GM18511 (cell line): ENCODE measurements at regions not wholly inside any gene's neighbourhood (a gene's known extent, or its start where the extent isn't known, plus 50 kb on each side); places are given as distances from the start of the nearest gene placed in this dataset.

Experiments
- ATAC-seq: cut with Tn5 transposase; IDR thresholded peaks from one replicate; pipeline ENCODE4 v1.9.1; 2021; ENCODE audit warnings: mild to moderate bottlenecking, moderate library complexity; ENCODE audit not compliant: unreplicated experiment

GRCh38 chr1:209042413-209042812 lies 541.1 kb upstream of the CAMK1G start:
- ATAC-seq, result no peak

- no peak for ATAC-seq
Observed at GRCh38 chr1:209045331-209046057, 538.0 kb upstream of the CAMK1G start.

DNA sequence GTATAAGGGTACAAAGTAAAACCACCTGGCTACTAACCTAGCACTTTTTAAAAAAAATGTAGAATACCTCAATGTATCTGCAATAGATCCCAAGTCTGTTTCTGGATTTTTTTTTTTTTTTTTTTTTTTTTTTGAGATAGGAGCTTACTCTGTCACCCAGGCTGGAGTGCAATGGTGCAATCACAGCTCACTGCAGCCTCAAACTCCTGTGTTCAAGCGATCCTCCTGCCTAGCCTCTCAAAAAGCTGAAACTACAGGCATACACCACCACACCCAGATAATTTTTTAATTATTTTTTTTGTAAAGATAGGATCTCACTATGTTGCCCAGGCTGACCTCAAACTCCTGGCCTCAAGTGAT lies 537.5 kb upstream of the CAMK1G start:
- no peak for ATAC-seq

DNA sequence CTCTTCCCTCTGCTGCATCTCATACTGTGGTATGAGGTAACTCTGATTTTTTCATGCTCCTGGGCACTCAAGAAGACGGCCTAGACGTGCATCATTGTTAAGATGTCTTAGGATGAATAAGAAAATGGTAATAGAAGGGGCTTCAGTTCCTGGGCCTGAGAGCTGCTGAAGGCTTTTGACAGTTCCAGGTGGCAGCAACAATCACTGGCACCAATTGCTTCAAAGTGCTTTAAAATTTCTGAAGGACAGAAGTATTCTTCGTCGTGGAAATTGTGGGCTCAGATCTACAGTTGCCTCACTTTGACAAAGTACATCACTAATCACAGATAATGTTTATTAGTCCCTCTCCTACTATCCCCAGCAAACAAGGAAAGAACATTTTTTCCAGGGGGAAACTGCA lies 536.6 kb upstream of the CAMK1G start:
- no peak for ATAC-seq

- no peak for ATAC-seq
Observed at GRCh38 chr1:209048941-209049669, 534.4 kb upstream of the CAMK1G start.

DNA sequence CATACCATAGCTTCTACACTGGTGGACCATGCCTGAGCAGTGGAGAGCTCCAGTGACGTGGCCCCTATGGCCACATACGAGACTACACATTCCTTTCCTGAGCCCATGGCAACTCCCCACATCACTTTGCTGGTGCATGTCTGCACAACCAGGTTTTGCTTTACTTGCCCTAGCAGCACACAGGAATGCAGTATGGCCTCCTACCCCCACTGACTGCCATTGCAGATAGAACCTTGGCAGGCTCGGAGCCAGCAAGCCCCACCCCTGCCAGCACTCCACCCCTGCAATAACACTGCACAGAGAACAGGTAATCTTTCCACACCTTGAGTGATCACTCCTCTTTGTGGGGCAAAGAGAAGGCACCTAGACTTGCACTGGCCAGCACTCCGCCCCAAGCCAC lies 531.9 kb upstream of the CAMK1G start:
- ATAC-seq, result no peak

DNA sequence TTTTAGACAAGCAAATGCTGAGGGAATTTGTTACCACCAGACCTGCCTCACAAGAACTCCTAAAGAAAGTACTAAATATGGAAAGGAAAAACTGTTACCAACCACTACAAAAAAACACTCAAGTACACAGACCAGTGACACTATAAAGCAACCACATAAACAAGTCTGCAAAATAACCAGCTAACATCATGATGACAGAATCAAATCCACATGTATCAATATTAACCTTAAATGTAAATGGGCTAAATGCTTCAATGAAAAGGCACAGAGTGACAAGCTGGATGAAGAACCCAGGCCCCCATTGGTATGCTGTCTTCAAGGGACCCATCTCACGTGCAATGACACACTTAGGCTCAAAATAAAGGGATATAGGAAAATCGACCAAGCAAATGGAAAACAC lies 529.9 kb upstream of the CAMK1G start:
- no peak for ATAC-seq

GRCh38 chr1:209057083-209057482 lies 526.4 kb upstream of the CAMK1G start:
- no peak for ATAC-seq

DNA sequence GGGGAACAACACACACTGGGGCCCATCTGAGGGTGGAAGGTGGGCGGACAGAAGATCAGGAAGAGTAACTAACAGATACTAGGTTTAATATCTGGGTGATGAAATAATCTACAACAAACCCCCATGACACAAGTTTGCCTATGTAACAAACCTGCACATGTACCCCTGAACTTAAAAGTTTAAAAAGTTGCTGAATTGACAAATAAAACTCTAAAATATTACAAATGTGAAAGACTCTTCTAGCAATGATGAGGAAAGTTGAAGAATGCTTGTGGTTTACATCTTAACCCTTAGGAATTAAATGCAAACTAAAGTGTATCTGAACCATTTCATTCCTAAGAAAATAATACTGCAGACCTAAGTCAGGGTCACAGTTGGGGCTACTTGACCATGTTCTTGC lies 525.6 kb upstream of the CAMK1G start:
- ATAC-seq, result no peak

GRCh38 chr1:209059376-209059775 lies 524.1 kb upstream of the CAMK1G start:
- ATAC-seq, result no peak

- ATAC-seq, result no peak
Observed at GRCh38 chr1:209059981-209060380, 523.5 kb upstream of the CAMK1G start.

DNA sequence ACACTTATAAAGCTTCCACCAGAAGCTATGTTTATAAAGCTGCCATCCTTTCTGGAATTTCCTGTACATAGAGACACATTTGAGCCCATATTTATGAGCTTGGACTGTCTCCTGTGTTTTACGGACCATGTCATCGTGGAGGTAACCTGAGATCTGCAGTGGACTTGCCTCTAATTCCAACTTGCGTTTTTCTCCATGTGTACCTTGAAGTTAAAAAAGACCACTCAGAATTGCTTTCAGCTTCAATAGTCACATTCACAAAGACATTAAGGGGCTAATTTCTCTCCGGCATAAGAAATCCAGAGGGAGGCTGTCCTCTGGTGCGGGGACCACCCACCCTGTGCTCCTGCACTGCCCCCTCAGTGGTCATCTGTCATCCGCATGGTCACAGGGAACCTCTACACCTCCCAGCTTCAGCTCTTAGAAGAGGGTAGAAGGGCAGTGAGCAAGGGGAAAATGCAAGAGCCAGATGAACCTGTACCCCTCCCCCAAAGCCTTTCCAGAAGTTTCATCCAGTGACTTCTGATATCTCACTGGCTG lies 521.4 kb upstream of the CAMK1G start:
- ATAC-seq, result no peak

DNA sequence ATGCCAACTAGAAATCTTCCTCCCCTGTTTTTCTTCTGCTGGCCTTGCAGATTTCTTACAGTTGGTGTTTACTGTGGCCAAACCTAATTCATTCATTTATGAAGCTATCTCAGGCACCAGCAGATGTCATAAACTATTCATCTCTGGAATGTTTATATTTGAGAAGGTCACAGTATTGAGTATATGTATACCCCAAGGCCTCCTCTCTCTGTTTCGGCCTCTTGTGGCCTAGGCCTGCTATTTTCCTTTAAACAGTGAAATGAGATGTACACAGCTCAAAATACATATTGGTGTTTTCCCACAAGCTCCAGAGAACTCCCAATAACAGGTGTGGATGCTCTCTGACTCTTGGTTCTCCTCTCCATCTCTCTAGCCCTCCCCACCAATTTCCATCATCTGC lies 520.7 kb upstream of the CAMK1G start:
- ATAC-seq, result peak; percentile 67

- no peak for ATAC-seq
Observed at GRCh38 chr1:209063767-209064659, 519.5 kb upstream of the CAMK1G start.

- no peak for ATAC-seq
Observed at GRCh38 chr1:209064850-209065706, 518.4 kb upstream of the CAMK1G start.

DNA sequence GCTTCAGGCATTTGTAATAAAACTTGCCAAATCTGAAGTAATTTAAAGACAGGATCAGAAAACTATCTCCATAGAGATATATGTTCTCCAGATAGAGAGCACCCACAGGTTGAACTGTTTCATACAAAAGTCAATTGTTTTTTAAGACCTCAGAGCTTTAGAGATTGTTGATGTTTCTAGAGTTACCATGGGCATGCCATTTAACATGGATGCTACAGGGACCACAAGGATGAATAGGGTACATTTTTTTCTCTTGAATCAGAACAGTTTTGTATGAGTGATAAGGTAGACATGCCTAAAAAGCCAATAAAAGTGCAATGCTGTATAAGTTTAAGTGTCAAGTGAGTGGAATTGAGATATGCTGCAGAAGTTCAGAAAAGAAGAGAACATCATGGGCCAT lies 511.0 kb upstream of the CAMK1G start:
- ATAC-seq, result no peak

DNA sequence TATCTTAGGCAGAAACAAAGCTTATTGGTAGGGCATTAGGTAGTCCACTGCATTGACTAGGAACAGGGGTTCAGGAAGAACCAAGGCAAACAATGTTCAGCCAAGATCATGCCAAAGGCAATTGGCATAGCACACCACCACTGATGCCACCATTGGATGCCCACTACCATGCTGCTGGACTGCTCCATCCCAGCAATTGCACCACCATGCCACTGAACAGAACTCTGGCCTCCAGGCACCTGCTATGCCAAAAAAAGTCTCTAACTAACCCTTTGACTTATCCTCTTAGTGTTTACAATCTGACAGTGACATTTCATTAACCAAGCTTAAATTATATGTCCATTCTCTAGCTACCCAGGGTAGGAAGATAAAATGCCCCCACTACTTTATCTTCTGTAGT lies 509.6 kb upstream of the CAMK1G start:
- ATAC-seq, result no peak

DNA sequence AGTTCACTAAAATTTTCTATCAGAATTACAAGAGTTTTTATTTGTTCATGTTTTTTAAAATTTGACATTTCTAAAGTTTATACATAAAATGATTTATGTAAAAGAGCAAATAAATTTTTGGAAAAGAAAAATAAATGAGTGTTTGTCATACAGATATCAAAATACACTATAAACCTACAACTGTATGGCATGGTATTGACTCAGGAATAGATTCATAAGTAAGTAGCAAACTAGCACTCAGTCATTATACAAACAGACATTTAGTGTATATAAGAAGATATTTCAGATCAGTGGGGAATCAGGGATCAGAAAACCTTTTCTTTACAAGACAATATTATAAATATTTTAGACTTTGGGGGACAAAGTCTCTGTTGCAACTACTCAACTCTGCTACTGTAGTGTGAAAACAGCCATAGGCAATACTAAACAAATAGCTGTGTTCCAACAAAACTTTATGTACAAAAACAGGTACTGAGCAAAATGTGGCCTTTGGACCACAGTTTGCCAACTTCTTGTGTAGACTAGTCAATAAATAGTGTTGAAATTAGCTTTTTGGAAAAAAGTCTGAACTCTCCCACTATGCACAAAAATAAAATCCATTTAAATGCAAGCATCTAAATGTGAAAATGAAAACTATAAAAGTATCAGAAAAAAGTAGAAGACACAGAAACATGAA lies 508.8 kb upstream of the CAMK1G start:
- ATAC-seq, result no peak

DNA sequence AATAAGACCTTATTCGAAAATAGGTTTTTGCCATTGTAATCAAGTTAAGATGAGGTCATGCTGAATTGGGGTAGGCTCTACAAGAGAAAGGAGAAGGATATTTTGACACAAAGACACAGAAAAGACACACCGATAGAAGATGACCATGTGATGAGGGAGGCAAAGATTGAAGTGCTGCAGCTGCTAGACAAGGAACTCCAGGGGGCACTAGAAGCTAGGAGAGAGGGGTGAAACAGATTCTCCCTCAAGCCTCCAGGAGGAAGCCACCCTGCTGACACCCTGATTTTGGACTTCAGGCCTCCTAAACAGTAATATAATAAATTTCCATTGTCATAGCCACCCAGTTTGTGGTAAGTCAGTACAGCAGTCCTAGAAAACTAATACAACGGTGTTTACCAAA lies 506.8 kb upstream of the CAMK1G start:
- no peak for ATAC-seq
